ENCODE measurements at regions not wholly inside any gene's neighbourhood (a gene's known extent, or its start where the extent isn't known, plus 50 kb on each side); places are given as distances from the start of the nearest gene placed in this dataset.

DNA sequence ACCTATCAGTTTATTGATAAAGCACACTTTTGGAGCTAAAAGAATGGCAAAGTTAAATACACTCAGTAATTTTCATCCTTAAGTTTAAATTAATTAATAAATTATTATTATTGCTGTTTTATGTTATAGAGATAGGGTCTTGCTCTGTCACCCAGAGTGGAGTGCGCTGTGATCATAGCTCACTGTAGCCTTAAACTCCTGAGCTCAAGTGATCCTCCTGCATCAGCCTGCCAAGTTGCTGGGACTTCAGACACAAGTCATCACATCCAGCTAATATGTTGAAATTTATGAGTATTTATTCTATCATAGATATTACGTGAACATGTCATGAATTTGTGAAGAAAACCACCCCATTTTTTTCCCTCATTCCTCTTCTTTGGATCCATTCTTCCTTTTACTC, 64.2 kb downstream of the GJA1 start:
- DNase-seq = no peak

DNA sequence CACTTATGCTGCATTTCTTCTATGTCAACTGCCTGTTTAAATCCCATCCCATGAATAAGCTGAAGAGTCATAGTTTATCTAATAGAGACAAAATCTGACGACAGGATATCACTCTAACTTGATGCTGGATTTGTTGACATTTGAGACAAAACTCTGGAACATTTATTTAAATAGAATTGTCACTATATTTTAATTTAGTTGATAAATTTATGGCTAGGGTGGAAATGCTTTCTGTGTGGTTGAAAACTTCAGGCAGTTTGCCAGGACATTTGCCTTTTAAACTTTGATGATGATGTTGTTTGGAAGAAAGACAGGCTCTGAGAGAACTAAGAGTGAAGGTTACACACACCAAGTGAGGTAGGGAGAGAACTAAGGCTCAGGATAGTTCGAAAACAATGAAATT, 68.1 kb downstream of the GJA1 start:
- no peak for DNase-seq

DNA sequence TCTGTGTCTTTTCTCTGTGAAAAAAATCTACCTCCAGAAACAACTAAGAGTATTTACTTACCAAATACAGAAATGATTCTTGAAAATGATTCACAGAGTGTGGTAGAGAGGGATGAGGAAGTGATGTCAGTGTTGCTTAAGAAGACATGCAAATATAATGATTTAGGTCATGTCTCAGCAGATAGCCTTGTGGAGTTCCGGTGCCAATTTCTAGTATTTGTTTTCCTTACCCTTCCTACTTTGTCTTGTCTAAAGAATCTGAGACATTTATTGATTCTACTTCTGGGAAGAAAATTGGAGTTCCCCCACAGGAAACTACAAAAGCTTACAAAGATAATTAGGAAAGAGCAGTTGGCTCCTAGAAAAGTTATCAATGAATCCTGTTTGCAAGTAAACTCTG, 68.8 kb downstream of the GJA1 start:
- no peak for DNase-seq

DNA sequence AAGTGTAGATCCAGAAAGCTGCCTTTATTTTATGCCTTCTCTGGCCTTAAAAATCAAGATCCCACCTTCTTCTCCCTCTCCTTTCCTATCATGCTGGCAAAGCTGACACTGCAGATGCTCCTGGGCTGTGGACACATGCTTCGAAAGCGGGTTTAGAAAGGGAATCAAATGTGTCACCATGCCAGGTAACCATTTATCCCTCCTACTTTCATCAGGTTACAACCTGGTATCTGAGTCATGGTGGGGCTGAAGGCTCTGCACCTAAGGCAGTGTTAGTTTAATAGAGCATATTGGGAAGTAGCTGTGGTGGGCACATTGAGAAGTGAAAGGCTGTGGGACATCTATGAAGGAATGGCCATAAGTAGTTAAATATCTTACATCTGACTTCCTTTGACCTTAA, 69.8 kb downstream of the GJA1 start:
- DNase-seq = no peak

DNA sequence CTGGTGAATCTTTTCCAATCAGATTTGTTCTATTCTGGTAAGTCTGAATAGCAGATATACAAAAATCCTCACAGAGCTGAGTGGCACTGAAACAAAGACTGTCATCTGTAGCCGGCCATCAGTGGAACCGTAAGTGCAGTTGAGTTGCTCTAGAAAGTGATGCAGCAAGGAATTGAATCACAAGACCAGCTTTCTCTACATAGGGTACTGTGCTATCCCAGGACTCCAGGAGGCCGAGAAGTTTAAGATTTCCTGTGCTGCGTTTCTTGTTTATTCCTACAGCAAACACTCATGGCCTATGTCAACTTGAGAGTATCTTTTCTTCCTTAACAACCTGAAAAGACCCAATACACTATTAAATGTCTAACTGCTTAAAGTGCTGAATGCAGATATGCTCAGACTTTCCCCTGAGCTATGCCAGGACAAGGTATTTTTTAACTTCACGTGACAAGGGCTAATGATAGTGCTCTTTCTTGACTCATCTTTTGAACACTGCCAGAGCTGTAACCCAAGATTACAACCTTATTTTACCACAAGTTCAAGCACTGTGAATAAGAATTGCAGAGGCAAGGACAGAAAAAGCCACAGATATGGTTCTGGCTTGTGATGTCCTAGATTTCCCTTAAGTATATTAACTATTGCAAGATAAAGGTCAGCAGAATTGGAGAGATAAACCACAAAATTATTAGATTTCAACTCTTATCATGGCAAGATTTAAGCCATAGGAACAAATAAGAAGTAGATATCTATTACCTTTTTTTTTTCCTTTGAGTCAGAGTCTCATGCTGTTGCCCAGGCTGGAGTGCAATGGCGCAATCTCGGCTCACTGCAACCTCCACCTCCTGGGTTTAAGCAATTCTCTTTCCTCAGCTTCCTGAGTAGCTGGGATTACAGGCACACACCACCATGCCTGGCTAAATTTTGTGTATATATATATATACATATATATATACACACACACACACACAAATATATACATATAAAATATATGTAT, 71.6 kb downstream of the GJA1 start:
- DNase-seq = no peak

DNA sequence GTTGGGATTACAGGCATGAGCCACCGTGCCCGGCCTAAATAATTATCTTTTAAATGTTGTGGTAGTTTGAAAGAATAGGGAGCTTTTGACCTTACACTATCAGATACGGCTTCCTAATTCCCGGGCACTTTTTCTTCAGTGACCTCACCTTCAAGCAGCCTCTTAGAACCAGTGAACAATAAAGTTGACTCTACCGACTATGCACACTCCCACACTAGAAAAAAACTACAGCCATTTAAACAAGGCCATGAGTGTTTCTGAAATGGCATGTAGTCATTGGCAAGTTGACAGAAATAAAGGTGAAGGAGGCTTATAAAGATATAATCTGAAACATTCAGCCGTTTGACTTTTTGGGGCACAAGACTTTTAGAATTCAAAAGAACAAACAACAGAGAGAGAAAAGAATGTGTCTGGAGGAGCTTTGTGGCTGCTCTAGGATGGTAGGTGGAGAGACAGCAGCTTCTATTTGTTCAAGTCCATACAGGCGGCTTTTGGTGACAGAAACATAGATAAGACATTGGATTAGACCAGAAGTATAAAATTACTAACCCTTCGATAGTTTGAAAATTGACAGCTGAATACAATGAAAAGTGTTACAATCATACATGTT, 75.2 kb downstream of the GJA1 start:
- no peak for DNase-seq

DNA sequence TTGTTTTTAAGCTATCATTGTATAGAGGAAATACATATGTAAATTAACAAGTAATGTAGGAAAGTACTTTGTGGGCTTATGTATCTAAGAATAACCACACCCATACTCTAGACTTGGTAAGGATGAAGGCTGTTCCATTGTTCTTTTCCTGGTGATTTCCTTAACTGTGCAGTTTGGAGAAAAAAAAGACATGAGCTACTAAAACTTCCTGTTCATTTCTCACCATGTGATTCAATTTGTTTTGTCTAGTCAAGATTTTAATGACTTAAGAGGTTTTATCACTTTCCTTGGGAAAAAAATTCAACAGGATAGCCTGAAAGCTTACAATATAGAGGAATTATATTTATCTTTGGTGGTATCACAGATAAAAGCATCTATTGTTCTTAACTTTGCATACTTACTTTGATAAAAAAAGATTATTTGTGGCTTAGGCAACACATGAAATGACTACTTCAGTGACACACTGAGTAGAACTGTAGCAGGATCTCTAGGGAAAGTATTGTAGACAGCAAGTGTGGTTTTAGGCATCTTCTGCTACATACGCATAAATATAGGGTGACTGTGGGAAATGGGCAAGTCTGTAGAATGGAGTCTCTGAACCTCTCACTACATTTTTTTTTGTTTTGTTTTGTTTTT, 80.3 kb downstream of the GJA1 start:
- no peak for DNase-seq

DNA sequence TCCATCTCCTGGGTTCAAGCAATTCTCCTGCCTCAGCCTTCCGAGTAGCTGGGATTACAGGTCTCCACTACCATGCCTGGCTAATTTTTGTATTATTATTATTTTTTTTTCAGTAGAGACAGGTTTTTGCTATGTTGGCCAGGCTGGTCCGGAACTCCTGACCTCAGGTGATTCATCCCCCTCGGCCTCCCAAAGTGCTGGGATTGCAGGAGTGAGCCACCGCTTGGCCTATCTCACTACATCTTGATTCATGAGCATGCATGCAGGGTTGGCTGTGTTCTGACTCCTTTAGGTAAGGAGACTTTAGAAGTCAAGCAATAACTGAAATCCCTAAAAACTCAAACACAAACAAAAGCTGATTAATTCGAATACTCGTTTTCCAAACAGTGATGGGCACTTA, 80.9 kb downstream of the GJA1 start:
- DNase-seq = no peak

DNA sequence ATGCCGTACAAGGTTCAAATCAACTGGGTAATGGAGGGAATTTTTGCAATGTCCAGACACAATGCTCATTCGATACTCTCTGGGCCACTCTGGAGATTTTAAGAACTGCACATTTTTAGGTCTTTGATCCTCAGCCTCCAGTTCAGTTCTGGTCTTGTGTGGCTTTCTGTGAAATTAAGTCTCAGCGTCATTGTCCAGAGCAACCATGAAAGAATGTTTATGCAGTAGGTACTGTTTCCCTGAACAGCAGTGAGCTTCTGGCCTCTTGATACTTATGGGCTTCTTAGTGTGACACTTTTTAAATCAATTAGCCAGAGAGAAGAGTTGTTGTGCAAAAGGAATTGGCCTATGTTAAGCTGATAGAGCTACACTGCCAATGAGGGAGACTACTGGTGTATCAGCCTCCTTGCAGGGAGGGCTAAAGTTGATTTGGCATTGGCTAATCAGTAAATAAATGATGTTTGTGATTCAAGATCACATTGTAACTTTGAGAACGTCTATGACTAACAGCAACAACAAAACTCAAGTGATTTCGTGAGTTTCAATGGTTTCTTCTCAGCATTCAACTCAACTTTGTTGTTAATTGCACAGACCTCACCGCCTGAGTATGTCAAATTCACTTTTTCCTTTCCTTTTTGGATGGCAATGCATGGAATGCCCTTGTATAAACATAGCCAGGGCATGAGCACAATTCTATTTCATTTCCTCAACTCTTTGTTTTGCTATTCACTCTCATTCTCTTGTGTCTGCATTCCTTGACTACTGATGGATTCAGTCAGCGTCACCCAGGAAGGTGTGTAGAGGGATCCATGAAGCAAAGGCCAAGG, 85.1 kb downstream of the GJA1 start:
- no peak for DNase-seq

DNA sequence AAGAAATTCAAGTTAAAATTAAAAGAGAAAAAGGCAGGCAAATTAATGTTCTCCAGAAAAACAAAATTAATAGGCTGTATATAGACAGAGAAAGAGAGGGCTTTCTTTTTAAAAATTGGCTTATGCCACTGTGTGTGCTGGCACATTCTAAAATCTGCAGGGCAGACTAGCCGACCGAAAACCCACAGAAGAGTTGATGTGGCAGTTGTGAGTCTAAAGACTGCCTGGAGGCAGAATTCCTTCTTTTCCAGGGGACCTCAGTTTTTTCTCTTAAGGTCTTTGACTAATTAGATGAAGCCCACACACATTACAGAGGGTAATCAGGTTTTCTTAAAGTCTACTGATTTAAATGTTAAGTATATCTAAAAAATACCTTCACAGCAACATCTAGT, 85.7 kb downstream of the GJA1 start:
- no peak for DNase-seq

DNA sequence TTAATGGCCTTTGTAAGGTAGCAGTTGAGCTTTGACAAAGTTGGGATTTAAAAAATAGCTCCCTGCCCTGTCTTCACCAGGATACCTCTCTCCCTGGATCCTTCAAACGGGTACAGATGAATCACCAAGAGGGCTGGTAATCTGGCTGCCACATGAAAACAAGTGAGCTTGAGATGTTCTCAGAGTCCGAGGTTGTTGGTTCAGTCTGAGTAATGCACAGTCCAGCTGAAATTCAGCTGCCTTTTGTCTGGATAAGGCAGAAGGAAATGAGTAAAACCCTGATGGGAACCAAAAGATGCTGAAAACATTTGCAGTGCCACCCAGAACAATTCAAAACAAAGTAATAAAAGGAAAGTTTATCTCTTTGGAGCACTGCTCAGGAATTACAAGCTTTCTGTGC, 86.8 kb downstream of the GJA1 start:
- DNase-seq = no peak

DNA sequence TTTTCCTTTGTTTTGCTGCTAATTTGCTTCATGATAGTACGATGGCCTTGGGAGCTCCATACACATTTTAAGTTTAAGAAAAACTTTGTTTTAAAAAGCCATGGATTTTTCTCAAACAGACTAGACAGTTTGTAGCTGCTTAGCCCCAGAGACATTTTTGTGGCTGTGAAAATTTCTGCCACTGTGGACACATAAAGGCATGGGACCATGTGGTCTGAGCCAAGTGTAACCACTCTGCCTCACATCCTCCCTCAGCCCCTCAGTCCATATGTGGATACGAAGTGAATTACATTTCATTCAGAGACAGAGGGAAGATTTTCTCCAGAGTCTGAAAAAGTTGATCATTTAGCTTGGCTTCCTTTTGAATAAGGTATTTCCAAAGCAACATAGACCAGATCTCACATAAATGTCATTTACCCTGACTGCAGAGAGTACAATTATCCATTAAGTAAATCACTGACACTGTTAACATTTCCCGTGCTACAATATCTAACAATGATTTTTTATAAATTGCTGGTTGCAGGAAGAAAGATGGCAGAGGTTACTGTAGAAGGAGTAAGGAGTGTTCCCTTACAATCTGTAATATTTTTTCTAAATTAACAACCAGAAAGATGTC, 87.4 kb downstream of the GJA1 start:
- no peak for DNase-seq

DNA sequence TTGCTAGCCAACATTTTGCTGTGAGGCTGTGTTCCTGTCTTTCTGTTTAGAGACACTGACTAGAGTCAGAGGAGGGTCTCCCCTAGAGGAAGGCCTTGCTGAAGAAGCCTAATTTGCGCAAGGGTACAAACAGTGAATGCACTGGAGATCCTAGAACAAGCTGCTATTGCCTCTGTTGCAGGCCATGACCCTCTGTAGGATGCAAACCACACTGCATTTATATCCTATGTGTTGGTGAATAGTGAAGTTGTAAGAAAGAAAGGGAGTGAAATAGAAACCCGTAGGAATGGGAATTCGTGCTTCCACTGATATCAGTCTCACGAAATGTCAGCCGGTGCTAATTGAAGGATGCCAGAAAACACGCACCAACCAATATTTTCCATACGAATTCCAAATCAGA, 88.2 kb downstream of the GJA1 start:
- no peak for DNase-seq

DNA sequence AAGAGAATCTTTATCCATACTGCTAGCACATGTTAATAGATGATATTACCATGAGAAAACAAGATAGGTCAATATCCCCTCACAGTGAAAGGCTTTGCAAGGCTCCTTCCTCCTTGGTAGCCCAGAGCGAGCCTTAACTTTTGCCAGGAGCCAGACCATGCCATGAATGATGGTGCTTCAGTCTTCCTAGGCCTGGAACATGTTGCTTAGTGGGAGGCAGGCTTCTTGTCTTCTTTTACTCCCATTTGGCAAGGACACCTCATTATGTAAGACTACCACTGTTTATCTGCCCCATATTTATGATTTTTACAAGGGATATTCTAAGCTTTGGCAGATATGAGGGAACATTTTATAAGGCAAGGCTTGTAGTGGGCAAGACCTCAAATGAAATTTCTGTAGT, 90.8 kb downstream of the GJA1 start:
- DNase-seq = no peak

DNA sequence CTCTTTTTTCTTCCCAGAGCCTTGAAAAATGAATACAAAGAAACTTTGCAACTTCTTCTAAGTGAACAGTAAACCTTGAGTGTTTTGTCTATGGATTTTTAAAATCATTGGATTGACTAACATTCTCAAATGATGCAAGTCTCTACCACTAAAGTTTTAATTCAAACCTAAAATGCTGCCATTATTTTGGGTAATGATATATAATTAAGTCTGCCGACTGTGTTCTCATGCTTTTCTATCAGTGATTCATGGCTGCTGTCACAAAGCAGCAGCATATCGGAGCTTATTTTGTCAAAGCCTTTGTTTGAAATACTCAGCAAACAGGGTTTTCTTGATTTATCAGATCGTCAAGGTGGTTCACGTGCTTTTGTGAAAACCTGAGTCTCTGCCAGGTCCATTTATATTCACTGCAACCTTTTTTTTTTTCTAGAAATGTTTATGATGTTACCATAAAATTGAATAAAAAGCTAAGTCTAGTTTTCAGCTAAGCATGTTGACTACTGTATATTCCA, 96.3 kb downstream of the GJA1 start:
- no peak for DNase-seq

DNA sequence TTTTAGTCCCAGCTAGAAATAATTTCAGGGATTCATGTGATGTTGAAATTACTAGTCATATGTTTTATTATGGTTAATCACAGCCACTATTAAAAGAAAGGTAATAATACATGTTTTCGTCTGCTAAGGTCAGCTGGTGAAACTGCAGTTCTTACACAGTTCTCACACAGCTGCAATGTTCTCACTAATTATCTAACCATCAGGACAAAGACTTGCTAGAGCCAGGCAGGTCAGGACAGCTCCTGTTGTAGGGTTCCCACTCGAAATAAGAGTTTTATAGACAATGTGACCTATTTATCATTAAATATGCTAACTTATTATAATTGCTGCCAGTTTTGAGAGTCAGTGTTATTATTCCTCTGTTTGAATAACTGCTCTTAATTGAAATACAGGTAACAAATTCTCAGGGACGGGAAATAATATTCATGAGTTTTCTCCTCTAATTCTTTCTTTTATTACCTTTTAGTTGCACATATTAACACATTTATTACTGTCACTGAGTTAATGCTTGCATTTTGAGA, 97.9 kb downstream of the GJA1 start:
- DNase-seq = no peak

DNA sequence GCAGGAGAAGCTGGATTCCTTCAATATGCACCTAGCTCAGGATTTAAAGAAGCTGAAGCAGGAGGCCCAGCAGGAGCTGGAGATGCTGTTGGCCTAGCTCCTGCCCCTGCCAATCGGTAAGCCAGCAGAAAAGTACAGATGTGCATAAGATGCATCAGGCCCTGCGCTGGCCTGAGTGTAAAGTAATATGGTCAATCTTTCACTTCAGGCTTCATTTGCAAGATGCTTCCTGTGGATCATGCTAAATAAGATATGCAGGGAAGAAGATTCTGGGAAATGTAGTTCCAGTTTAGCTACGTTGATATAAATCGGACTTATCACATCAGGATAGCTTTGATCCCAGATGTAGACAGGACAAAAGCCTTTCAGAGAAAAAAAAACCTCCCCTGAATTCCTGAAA, 100.3 kb downstream of the GJA1 start:
- DNase-seq = no peak

DNA sequence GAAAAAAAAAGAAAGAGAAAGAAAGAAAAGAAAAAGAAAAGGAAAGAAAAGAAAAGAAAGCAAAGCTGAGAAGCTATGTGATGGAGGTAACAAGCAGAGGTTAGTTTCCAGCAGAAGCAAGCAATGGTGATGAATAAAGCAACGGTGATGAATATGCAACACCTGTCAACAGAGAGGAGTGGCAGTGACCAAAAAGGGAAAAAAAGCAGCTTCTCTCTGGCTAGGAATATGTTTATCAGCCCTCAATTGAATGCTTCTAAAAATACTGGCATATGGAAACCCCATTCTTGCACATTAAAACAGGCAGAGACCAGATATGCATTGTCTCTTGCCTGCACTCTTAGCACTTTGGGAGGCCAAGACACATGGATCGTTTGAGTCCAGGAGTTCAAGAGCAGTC, 100.9 kb downstream of the GJA1 start:
- DNase-seq = no peak

DNA sequence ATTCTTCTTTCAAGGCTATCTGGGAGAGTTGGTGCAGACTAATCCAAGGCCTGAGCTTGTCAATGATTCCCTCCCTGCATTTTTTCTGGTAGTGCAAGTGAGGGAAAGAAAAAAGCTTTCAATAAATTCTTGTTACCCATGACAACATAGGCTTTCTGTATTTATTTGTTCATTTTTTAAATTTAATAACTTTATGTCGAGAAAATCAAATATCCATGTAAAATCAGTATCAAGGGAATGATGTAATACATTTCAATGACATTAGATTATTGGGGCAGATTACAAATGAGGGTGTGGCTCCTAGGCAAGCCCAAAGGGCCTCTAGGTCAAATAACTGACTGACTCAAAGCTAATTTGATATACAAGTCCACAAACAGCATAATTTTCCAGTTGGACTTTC, 104.0 kb downstream of the GJA1 start:
- DNase-seq = no peak

DNA sequence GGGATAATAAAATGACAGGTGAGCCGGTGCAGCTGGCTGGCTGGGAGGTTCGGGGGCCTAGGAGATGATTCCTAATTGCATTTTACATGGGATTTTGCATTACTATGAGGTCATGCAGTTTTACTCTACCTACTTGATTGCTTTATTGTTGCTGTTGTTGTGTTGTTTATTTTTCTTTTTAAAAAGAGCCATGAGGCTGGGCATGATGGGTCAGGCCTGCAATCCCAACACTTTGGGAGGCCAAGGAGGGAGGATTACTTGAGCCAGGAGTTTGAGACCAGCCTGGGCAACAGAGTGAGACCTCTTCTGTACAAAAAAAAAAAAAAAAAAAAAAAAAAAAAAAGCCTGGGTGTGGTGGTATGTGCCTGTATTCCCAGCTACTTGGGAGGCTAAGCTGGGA, 104.8 kb downstream of the GJA1 start:
- DNase-seq = no peak

DNA sequence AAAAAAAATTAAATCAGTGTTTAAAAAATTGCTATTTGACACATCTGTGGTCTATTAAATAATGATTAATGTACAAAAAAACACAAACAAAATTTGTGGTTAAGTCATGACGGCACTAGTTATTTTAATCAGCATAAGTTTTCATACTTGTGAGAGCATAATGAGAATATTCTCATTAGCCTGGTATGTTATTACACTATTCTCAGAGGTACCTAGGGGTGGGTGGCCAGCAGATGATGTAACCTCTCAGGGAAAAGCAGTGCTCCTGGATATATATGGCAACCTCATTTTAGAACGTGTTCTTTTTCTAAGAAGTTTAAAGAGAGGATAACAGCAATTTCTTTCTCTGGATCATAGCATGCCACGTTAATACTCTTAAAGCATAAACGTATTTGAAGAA, 109.2 kb downstream of the GJA1 start:
- DNase-seq = no peak

DNA sequence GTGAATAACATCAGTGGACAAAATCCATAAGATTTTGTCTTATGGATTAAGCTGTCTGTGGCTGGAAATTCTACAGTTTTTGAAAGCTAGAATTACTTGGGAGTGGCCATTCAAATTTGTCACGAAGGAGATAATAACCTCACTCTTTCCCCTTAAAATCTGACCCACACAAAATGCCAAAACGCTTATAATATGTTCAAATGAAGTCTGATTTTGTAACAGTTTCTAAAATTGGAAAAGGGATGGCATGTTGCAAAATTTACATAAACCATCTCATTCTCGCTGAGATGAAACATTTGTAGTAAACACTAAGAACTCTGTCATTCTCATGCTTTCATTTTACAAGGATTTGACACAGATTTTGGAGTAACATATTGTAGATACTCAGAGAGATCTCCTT, 112.7 kb downstream of the GJA1 start:
- DNase-seq = no peak

Measured in left hindlimb (tissue), 1 donor.